GM12872 (cell line): ENCODE measurements at regions not wholly inside any gene's neighbourhood (a gene's known extent, or its start where the extent isn't known, plus 50 kb on each side); places are given as distances from the start of the nearest gene placed in this dataset.

Experiments
- CTCF ChIP-seq: IDR thresholded peaks from 3 replicates; pipeline ENCODE4 v1.5.1; 2011; ENCODE audit warnings: low read depth, mild to moderate bottlenecking, low read length, moderate library complexity; ENCODE audit not compliant: insufficient read depth

GRCh38 chr3:110783541-110783940 is 288.1 kb upstream of the NECTIN3 start:
- no peak for TF ChIP-seq CTCF

- TF ChIP-seq CTCF = no peak
Observed at GRCh38 chr3:110788794-110789193, 282.8 kb upstream of the NECTIN3 start.

GRCh38 chr3:110789315-110789714 is 282.3 kb upstream of the NECTIN3 start:
- TF ChIP-seq CTCF = no peak

GRCh38 chr3:110790631-110791030 is 281.0 kb upstream of the NECTIN3 start:
- no peak for TF ChIP-seq CTCF

DNA sequence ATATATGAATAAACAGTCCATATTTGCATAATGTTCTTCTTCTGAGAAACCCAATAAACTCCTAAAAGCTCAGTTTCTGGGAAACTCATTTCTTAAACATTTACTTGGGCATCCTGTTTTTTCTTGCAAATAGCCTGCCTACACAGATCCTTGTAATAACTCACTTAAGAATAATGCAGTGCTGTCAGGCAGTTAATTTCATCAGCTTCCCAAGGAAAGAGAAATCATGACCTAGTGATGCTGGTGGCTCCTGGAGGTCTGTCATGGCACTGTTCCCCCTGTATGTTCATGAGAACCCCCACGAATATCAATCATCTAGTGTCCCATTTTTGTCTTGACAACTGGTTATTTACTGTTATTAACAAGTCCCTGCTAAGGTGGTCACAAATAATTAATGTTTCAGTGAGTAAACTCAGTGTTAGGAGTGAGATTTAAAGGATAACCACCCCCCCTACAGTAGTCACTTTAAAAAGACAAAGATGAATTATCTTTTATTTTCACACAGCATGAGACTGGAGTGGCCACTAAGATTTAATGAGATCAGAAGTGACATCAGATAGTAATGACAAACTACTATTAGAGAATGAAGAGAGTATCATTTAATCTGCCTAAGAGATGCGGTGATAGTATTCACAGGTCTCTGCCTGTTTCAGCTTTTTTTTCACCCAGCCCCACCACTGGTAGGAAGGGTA is 279.5 kb upstream of the NECTIN3 start:
- TF ChIP-seq CTCF = no peak

DNA sequence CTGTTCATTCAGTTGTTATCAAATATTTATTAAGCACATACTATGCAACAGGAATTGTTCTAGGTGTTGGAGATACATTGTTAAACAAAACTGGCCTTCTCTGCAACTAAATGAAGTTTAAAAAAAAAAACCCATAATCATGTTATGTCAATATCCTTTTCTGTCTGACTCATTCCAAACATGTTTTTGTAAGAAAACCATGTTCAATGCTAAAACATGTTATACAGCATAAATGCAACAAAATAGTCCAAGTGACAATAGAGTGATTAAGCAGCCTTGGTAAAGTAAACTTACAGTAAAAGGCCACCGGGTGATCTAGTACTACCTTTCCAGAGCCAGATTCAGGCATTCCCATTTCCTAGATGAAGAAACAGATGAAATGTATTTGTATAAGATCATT is 278.0 kb upstream of the NECTIN3 start:
- no peak for TF ChIP-seq CTCF

DNA sequence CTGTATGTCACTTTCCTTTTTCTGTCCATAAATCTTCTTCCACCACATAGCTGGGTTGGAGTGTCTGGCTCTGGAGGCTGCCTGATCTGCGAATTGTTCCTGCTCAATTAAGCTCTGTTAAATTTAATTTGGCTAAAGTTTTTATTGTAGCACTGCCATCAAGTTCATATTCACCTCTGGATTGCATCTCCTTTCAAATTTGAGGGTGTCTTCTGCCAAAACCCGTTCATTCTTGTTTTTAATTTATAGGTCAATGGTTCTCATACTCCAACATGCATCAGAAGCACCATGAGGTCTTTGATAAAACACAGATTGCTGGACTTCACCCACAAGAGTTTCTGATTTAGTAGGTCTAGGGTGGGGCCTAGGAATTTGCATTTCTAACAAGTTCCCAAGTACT is 276.5 kb upstream of the NECTIN3 start:
- no peak for TF ChIP-seq CTCF

DNA sequence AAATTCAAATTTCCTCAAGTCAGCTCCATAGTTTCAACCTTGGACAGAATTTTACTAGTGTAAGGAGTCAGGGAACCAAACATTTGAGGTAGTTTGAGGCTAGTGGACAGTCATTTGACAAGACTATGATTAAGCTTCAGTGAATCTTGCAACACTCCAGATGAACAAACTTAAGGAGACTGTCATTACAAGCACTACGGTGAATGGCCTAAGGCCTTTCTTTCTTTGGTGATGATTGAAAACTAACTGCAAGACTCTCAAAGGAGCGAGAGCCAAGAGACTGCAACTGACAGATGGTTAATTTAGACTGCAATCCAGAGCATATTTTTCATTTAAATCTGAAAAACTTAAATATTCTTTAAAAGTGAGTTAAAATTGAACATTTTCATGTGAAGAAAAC is 272.3 kb upstream of the NECTIN3 start:
- no peak for TF ChIP-seq CTCF
